ENCODE measurements at regions not wholly inside any gene's neighbourhood (a gene's known extent, or its start where the extent isn't known, plus 50 kb on each side); places are given as distances from the start of the nearest gene placed in this dataset.
"Not testable (repeated sequence)": the region's sequence is repeated elsewhere in the genome, so short reads cannot be mapped to it uniquely, and the experiment has no call there.

DNA sequence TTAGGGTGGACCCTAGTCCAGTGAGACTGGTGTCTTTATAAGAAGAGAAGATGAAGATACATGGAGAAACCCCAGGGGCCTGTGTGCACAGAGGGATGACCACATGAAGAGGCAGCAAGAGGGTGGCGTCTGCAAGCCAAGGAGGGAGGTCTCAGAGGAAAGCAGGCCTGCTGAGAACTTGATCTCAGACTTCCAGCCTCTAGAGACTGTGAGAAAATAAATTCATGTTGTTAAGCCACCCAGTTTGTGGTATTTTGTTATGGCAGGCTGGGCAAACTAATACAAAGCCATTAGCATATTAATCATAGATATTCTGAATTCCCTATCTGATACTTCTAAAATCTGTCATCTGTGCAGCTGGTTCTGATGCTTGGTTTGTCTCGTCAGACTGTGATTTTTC lies 4523.8 kb upstream of the TPTE start:
- TF ChIP-seq POLR2A (IDR thresholded peaks at IDR 0.05), result not testable (repeated sequence)
- TF ChIP-seq, protein P1, sequence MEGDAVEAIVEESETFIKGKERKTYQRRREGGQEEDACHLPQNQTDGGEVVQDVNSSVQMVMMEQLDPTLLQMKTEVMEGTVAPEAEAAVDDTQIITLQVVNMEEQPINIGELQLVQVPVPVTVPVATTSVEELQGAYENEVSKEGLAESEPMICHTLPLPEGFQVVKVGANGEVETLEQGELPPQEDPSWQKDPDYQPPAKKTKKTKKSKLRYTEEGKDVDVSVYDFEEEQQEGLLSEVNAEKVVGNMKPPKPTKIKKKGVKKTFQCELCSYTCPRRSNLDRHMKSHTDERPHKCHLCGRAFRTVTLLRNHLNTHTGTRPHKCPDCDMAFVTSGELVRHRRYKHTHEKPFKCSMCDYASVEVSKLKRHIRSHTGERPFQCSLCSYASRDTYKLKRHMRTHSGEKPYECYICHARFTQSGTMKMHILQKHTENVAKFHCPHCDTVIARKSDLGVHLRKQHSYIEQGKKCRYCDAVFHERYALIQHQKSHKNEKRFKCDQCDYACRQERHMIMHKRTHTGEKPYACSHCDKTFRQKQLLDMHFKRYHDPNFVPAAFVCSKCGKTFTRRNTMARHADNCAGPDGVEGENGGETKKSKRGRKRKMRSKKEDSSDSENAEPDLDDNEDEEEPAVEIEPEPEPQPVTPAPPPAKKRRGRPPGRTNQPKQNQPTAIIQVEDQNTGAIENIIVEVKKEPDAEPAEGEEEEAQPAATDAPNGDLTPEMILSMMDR (IDR thresholded peaks at IDR 0.05), result not testable (repeated sequence)

All from body of pancreas (tissue), 4 donors.